ENCODE measurements at regions not wholly inside any gene's neighbourhood (a gene's known extent, or its start where the extent isn't known, plus 50 kb on each side); places are given as distances from the start of the nearest gene placed in this dataset.

DNA sequence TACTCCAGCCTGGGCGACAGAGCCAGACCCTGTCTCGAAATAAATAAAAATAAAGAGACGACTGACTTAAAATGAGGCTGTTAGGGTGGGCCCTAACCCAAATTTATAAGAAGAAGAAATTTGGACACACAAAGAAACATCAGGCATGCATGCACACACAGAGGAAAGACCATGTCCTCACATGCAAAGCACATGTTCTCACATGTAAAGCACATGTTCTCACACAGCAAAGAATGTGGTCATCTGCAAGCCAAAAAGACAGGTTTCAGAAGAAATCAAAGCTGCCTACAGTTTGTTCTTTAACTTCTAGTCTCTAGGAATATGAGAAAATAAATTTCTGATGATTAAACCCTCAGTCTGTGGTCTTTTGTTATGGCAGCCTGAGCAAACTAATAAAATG is 132.3 kb upstream of the CRIM1 start:
- Histone ChIP-seq H3K27ac (no peak overlapping the region), H3K4me3 (no peak overlapping the region), H3K4me1 (no peaks in the 10 kb centered on the region), H3K9me3 (no peaks in the 10 kb centered on the region), H3K36me3 (no peaks in the 10 kb centered on the region), H3K27me3 (no peaks in the 10 kb centered on the region)
- no peak for DNase-seq
- TF ChIP-seq, protein P1, sequence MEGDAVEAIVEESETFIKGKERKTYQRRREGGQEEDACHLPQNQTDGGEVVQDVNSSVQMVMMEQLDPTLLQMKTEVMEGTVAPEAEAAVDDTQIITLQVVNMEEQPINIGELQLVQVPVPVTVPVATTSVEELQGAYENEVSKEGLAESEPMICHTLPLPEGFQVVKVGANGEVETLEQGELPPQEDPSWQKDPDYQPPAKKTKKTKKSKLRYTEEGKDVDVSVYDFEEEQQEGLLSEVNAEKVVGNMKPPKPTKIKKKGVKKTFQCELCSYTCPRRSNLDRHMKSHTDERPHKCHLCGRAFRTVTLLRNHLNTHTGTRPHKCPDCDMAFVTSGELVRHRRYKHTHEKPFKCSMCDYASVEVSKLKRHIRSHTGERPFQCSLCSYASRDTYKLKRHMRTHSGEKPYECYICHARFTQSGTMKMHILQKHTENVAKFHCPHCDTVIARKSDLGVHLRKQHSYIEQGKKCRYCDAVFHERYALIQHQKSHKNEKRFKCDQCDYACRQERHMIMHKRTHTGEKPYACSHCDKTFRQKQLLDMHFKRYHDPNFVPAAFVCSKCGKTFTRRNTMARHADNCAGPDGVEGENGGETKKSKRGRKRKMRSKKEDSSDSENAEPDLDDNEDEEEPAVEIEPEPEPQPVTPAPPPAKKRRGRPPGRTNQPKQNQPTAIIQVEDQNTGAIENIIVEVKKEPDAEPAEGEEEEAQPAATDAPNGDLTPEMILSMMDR (IDR thresholded peaks at IDR 0.05): no peak
- no peak for TF ChIP-seq POLR2A (IDR thresholded peaks at IDR 0.05)

DNA sequence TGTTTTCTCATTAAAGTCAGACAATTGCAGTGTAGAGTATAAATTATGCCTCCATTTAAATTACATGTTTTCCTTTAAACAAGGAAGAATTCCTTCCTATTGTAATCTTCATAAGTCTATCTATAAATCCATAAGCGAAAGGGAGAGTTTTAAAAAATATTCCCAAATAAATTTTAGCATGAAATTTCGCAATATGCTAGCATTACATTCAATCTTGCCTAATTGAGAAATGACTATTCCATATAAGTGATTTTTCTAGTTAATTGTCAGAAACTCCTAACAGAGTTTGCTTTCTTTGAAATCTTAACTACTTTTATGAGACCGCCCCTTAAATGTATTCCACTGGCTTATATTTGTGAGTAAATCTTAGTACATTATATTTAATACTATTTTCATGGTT is 133.1 kb upstream of the CRIM1 start:
- no peaks in the 10 kb centered on the region for H3K4me1 ChIP-seq
- no peak overlapping the region for H3K27ac ChIP-seq
- H3K9me3 ChIP-seq: no peaks in the 10 kb centered on the region
- DNase-seq: no peak
- no peak overlapping the region for H3K4me3 ChIP-seq
- no peak for TF ChIP-seq POLR2A (IDR thresholded peaks at IDR 0.05)
- TF ChIP-seq, protein P1 (IDR thresholded peaks at IDR 0.05): no peak
- H3K27me3 ChIP-seq: no peaks in the 10 kb centered on the region
- H3K36me3 ChIP-seq: no peaks in the 10 kb centered on the region

DNA sequence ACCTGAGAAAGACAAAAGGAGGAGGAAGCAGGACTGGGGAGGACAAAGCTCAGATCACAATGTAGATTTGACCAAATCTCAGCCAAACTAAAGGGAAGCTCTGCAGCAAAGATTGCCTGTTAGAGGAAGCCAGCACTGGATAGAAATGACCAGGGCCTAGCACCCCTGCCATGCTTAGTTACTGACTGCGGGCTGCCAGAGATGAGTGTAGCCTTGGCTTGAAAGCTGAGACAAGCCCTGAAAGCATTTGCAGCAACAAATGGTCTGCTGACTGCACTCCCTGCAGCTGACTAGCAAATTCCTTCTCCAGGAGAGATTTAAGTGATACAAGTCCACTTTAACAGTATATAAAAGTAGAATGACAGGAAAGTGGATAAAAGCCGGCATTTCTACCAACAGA is 140.9 kb upstream of the CRIM1 start:
- H3K36me3 ChIP-seq: no peaks in the 10 kb centered on the region
- H3K9me3 ChIP-seq: no peaks in the 10 kb centered on the region
- TF ChIP-seq, protein P1 (IDR thresholded peaks at IDR 0.05): no peak
- no peak for TF ChIP-seq POLR2A (IDR thresholded peaks at IDR 0.05)
- no peaks in the 10 kb centered on the region for H3K4me1 ChIP-seq
- no peak for DNase-seq
- H3K27me3 ChIP-seq: no peaks in the 10 kb centered on the region
- H3K27ac ChIP-seq: no peak overlapping the region
- no peak overlapping the region for H3K4me3 ChIP-seq

DNA sequence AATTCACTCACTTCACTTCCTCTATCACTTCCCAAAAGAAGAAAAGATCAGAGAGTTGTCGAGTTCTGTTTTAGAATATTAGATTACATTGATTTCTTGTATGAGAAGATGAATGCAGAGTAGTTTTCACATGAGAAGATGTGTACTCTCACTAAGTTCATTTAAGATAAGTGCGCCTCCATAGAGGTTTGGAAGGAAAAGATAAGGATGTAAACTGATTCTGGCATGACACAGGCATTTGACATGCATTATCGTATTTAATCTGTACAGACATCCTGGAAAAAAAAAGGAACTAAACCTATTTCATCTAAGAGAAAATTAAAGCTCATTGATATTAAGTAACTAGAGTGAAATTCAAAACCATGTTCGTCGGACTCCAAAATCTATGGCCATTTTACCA is 152.2 kb upstream of the CRIM1 start:
- Histone ChIP-seq H3K9me3 (no peaks in the 10 kb centered on the region), H3K4me1 (no peaks in the 10 kb centered on the region), H3K36me3 (no peaks in the 10 kb centered on the region), H3K4me3 (no peak overlapping the region), H3K27ac (no peak overlapping the region), H3K27me3 (no peaks in the 10 kb centered on the region)
- TF ChIP-seq, protein P1 (IDR thresholded peaks at IDR 0.05): no peak
- TF ChIP-seq POLR2A (IDR thresholded peaks at IDR 0.05): no peak
- no peak for DNase-seq

DNA sequence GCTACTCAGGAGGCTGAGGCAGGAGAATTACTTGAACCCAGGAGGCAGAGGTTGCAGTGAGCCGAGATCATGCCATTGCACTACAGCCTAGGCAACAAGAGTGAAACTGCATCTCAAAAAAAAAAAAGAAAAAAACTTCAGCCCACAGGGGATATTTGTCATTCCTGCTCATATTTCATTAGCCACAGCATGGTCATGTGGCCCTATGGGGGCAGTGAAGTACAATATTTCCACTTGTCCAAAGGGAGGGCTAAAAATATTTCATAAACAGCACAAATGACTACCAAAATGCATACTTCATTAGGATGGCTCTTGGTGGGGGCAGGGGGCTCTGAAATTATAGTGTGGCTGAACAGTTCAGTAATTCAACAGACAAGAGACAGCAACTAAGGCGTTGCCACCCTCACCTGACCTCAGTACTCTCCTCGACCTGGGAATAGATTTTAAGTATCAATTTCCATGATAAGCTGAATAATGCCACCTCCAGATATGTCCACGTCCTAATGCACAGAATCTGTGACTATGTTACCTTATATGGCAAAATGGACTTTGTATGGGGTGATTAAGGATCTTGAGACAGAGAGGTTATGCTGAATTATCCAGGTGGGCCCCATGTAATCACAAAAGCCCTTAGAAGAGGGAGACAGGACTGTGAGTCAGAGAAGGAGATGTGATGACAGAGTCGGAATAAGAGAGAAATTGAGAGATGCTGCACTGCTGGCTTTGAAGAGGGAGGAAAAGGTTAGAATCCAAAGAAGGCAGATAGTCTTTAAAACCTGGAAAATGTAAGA is 158.2 kb upstream of the CRIM1 start:
- no peak overlapping the region for H3K4me3 ChIP-seq
- H3K27me3 ChIP-seq: no peaks in the 10 kb centered on the region
- TF ChIP-seq POLR2A (IDR thresholded peaks at IDR 0.05): no peak
- TF ChIP-seq, protein P1 (IDR thresholded peaks at IDR 0.05): no peak
- H3K9me3 ChIP-seq: no peaks in the 10 kb centered on the region
- no peak overlapping the region for H3K27ac ChIP-seq
- no peak for DNase-seq
- no peaks in the 10 kb centered on the region for H3K4me1 ChIP-seq
- no peaks in the 10 kb centered on the region for H3K36me3 ChIP-seq
